HG03442 (cell line): ENCODE measurements at regions not wholly inside any gene's neighbourhood (a gene's known extent, or its start where the extent isn't known, plus 50 kb on each side); places are given as distances from the start of the nearest gene placed in this dataset.
A peak's percentile ranks its signal among the peaks of the same experiment; 100 is the strongest.
"Not testable (repeated sequence)": the region's sequence is repeated elsewhere in the genome, so short reads cannot be mapped to it uniquely, and the experiment has no call there.

ENCODE experiments used
- ATAC-seq: cut with Tn5 transposase; IDR thresholded peaks from one replicate; pipeline ENCODE4 v1.9.1; 2021; ENCODE audit warnings: mild to moderate bottlenecking, moderate library complexity; ENCODE audit not compliant: unreplicated experiment

DNA sequence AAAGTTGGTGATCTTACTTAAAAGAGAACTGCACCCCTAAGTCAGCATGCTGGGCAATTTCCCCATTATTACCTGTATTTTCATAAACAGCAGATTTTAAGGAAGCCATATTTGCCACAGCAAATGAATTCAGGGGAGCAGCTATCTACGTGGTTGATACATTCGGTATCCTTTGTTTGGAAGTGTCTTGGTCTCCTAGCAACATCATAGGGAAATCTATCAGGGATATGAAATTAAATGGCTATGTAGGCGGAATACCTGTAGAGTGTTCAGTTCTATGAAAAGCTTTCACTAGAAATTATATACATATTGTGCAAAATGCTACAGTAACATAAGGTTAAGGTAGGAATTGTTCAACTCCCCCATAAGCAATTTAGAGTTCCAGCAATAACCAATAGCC, 157.2 kb upstream of the EMCN start:
- ATAC-seq = no peak

DNA sequence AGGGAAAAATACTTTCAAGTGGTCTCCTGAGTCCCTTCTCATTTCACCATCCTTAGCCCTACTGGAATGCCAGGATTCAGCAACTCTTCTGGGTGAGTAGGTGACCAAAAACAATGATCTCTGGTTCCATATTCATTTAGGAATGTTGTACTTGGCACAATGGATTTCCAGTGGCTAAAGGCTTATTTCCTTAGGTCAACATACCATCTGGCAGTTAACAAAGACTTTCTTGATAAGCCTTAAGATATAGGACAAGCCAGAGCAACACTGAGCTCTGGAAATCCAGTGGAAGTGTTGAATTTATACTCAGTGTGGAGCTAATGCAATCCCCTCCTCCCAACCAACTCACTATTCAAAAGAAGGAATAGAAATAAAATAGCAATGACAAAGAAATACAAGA, 139.4 kb upstream of the EMCN start:
- ATAC-seq = no peak

DNA sequence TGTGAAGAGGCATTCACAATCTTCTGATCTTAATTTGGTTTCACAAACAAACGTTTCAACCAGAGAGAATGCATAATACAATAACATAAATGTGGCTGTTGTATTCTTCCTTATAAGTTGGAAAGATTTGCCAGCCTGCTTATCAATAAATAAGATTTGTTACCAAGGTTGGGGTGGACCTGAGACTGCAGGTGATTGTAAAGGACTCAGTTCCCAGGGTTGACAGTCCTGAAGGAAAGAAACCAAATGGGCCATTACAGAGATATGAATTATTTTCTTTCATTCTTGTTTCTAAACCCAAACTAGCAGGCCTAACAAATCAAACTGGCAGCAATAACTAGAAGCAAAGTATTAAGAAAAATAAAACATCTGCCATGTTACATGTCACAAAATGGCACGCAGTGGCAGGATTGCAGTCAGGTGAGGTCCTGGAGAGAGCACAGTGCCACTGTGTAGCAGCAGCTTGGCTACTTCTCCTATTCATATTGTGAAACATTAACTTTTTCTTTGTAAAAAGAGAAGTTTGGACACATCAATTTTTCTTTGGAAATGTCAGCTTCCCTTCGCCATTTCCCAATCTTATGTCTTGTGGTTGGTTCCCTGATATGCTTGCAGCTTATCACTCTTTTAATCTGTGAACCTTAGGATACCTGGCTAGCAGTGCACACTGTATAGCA, 133.8 kb upstream of the EMCN start:
- no peak for ATAC-seq

DNA sequence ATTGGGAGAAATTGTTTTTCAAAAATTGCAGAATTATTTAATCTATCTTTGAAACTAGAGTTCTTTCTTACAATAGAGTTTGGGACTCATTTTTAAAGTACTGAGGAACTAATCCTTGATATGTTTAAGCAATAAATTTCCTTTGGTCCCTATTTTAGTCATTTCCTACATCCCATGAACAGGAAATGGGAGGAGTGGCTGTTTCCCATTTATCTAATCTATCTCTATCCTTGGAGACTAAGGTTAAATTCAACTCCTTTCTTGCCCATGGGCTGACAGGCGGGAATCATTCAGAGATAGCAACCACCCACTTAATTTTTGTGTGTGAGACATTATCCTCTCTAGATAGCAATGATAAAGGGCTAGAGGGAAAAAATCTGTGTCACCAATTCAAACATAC, 131.6 kb upstream of the EMCN start:
- ATAC-seq = no peak

DNA sequence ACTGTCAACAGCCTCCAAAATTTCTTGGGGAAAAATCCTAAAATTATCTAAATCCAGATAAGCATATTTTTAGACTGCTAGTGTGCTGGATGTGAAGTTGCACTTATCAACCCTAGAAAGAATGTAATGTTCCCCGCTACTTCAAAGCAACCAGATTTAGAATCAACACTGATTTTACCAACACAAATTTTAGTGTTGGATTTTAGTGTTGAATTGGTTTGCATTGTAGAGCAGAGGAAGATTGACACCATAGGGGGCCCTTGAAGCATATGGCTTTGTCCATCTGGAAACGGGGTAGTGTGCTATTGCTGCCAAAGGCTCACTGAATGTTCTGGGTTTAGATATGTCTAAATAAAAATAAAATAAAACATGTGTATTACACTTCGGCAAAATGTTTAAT, 126.3 kb upstream of the EMCN start:
- no peak for ATAC-seq

DNA sequence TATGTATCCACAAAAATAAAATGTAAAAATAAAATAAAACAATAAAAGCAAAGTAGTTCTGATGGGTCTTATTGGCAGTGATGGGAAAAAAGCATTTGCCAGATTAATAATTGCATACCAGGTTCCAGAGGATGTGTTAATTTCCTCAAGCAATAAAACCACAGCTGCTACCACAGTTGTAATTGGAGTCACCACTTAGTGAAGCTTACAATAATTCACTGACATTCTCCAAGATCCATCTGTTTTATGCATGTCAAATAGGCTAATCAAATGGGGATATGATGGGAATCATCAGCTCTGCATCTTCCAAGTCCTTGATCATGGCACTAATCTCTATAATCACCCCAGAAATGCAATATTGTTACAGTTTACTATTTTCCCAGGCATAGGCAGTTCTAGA, 123.5 kb upstream of the EMCN start:
- no peak for ATAC-seq

DNA sequence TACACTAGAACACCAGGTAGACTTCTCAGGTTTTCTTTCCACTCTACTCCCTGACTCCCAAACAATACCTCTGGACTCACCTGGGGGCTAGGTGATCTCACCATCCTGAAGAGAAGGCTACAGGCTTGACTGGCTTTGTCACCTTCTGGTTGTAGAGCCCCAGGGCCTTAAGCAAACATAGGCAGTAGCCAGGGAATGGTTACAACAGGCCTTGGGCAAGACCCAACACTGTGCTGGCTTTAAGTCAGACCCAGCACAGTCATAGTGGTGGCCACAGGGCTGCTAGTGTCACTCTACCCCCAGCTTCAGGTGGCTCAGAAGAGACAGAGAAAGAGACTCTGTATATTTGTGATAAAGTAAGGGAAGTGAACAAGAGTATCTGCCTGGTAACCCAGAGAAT, 118.1 kb upstream of the EMCN start:
- ATAC-seq = no peak

DNA sequence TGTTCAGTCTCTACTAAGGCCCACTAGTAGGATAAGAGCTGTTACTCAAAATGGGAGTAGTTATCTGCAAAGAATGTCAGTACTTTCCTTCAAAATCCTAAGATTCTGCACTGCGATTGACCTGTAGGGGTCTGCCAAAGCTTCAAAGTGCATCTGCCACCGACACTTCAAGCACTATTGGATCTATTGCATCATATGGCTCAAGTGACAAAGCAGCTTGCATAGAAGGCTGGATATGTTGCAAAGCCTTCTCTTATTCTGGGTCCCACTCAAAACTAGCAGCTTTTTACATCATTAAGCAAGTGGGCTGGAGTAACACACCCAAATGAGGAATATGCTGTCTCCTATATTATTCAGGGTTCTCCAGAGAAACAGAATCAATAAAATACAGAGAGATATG, 115.4 kb upstream of the EMCN start:
- ATAC-seq = no peak

DNA sequence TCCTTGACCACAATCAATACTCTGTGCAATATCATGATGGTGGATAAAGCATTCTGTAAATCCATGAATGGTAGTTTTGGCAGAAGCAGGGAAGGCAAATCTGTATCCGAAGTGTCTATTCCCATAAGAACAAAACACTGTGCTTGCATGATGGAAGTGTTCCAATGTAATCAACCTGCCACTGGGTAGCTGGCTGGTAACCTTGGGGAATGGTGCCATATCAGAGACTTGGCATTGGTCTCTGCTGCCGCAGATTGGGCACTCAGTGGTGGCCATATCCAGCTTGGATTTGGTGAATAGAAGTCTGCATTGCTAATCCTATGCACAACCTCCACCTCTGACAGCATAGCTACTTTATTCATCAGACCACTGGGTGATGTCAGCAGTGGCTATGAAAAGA, 114.3 kb upstream of the EMCN start:
- no peak for ATAC-seq

DNA sequence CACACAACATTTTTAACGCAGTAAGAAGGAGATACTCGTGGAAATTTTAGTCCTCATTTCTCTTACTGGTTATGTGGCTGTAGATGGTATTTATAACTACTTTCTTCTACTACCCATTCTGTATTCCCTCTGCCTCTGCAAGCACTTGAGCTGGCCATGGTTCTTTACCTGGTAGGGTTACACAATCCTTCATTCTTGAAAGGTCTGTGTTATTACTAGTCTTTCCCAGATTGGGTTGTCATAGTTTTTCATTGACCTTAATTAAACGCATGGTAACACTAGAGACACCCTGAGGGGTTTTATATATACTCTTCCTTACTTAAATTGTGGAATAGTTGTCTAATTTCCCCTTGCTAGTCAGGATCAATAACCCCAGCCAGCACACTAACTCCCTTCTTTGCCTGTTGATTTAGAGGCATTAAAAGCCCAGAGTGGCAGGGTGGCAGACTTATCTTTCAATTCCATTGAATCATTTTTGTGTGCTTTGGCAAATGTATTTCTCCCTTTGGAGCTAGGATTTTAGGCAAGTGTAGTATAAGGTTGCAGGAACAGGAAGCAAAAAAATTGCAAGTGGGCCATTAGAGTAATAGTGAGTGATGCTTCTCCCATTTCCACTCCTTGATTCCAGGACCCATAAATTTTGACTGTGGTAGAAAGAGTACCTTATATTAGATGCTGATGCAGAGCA, 113.6 kb upstream of the EMCN start:
- ATAC-seq = no peak

DNA sequence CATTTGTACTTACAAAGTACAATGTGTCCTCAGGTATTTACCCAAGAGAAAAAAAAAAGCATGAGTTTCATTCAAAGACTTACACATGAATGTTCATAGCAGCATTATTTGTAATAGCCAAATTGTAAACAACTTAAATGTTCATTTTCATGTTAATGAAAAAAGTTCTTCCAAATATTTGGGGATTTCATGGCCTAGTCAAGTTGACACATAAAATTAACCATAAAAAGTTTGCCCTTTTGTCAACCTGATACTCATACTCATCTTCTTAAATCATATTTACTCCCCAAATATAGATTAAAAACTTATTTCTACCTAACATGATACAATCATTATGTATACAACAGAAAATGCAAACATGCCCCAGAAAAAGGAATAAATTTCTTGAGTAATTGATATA, 112.5 kb upstream of the EMCN start:
- no peak for ATAC-seq

DNA sequence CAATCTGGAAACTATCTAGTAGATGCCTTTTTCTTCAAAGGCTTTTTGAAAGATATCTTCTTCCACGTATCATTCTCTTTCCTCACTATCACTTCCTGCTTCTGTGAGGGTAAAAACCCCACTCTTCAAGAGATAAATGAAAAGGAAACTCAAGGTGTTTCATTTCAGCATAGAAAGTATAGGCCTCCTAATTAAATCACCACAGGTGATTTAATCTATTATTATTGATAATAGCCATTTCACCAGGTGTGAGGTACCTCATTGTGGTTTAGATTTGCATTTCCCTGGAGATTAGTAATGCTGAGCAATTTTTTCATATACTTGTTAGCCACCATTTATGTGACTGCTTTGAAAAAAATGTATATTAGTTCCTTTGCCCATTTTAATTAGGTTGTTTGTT, 92.0 kb upstream of the EMCN start:
- peak; percentile 53 for ATAC-seq

DNA sequence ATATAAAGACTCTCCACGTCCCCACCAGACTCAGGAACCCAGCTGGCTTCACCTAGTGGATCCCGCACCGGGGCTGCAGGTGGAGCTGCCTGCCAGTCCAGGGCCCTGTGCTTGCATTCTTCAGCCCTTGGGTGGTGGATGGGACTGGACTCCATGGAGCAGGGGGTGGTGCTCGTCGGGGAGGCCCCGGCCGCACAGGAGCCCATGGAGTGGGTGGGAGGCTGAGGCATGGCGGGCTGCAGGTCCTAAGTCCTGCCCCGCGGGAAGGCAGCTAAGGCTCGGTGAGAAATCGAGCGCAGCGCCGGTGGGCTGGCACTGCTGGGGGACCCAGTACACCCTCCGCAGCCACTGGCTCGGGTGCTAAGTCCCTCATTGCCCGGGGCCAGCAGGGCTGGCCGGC, 90.8 kb upstream of the EMCN start:
- not testable (repeated sequence) for ATAC-seq

DNA sequence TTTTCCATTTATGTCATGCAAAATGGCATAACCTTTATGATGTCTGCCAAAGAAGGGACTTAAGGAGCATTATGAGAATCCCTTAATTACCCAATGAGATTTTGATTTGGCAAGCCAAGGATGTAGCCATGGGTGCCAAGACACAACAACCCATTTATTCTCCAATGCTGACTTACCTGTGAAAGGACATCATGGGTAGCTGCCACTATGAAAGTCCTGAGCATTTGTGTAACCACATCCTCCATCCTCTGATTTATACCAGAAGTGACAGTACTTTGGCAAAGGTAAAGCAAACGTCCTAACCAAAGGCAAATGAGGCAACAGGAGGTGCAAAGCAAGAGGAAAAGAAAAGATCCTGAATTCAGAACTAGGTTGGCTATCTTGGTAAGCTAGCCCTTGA, 87.3 kb upstream of the EMCN start:
- no peak for ATAC-seq

DNA sequence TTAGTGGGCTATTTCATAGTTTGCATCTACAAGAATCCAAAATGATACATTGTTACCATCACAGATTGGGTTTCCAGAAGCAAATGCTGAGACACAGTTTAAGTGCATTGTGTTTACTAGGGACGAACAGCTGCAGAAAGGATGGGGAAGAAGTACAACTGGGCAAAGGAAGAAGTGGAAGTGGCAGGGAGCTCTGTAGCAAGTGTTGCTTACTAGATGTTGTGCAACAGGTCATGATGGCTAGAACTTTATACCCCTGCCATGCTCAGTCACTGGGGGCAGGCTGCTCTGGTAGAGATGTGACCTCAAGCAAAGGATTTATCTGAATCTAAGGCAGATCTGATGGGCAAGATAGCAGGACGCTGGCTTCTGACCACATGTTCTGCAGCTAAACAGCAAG, 76.1 kb upstream of the EMCN start:
- no peak for ATAC-seq

DNA sequence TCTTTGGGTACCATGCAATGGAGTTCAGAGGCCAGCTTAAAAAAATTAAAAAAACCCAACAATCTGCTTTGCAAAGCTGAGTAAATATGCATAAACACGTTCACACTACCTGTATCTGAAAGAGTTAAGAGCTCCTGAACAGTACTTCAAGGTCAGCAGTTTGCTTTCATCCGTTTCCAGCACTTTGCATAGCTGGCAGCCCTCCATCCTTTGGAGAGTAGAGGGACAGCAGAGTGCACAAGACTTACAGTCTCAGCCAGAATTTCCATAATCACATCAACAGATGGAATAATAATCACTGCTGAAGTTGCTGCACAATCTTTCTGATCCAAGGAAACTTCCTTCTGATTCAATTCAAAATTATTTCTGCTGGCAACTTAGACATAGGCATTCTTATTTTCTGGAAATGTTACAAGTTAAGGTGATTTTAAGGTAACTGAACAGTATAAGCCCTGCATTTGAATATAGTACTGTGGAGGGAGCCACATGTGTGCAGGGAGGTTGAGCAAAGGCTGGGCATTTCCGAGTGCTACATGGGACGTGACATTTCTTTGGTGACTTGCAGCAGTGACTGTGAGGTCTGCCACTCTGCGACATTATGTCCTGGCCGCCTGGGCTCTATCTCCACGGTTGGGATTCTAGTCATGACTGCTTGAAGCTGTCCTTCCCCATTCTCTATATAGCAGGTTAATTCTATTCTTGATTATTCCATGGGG, 73.5 kb upstream of the EMCN start:
- ATAC-seq = no peak

DNA sequence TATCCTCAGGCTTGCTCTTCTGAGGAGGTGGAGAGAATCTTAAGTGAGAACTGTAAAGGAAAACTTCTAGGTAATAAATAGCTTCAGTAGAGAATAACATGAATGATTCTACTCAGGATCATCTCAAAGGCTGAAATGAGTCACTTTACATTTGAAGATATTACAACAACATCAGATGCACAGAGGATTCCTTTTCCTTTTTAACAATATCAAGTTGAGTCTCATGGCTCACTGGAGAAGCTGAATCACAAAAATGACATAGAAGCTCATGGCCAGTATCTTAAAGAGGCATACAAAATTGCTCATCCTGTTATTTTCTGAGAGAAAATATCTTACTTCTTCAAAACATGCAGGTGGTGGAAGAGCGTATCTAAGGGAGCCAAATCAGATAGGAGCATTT, 72.5 kb upstream of the EMCN start:
- ATAC-seq = no peak

DNA sequence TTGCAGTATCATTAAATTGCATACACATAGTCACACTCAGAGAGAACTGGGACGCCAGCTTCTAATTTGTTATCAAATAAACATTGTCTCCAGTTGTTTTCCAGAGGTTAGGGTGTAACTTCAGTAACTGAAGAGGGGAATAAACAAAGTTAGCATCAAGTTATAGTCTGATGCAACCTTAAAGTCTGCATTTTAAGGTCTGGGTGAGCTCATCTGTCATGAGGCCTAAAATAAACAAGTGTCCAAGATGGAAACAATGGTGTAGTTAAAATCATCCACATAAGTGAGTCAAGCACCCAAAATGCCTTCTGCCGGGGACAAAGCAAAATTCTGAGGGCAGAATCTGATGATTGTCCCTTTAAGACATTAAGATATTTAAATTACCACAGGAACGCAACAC, 70.3 kb upstream of the EMCN start:
- no peak for ATAC-seq

DNA sequence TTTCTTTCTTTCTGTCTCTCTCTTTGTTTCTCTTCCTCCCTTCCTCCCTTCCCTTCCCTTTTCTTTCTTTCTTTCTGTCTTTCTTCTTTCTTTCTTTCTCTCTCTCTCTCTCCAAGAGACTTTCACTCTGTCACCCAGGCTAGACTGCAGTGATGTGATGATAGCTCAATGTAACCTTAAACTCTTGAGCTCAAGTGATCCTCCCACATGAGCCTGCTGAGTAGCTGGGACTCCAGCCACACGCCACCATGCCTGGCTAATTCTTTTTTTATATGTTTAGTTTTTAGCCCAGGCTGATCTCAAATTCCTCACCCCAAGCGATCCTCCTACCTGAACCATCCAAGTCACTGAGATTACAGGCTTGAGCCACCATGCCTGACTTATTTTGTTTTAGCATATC, 64.3 kb upstream of the EMCN start:
- ATAC-seq = no peak

DNA sequence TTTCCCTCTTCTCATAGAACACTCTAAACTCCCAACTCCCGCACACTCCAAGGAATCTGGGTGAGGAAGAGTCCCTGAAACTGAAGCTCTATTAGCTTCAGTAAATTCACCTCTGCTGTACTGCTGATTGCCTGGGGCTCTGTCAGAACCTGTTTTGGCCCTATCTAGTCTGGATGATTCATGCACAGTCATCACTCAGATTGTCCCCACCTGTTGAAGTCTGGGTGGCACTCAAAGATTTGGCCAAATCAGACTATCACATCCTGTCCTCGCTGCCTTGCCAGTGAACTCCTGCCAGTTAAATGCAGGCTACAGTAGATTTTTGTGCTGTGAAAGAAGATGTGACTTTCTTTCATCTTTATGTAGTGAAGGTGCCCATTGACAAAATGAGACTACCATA, 63.5 kb upstream of the EMCN start:
- no peak for ATAC-seq

DNA sequence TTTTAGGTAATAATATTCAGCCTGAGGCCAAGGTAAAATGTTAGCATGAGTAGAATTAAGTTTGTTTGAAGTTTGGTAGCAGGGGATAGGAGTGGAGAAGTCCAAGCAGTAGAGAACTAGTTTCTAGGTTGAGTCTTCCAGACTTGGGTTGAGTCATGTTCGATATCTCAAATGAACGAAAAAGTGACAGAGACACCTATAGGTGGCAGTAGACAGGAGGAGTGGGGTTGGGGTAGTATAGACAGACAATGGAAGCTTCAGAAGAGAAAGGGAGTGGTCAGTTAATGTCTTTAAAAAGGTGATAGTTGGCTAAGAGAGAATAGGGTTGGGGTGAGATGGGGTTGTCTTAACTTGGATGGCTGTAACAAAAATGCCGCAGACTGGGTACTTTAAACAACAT, 58.7 kb upstream of the EMCN start:
- no peak for ATAC-seq

DNA sequence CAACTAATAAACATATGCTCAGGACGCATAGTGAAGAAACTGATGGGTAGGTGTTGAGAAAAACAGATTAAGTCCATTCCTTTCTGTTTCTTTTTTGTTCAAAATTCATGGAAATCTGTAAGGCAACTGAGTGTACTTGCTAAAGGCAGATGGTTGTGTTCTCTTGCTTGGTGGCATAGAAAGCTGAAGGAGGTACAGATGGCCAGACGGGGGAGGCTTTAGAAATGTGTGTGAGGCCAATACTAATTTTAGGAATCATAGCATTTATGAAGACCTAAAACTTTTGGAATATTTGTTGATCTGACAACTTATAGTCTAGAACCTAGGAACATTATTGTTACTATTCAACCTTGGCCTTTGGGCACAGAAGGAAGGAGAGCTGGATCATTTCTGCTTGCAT, 56.8 kb upstream of the EMCN start:
- ATAC-seq = no peak
